Common myeloid progenitor, CD34-positive (primary cell): ENCODE measurements at regions not wholly inside any gene's neighbourhood (a gene's known extent, or its start where the extent isn't known, plus 50 kb on each side); places are given as distances from the start of the nearest gene placed in this dataset.

ENCODE experiments used
- CTCF ChIA-PET: fragments of 350-600 bp; sonication (Branson Sonifier 250); formaldehyde crosslinking; loops from one replicate; lab custom pipeline; 2021; ENCODE audit warnings: antibody characterized with exemption; lab: Charles Lee
- POLR2A ChIA-PET: fragments of 350-600 bp; sonication (Branson Sonifier 250); formaldehyde crosslinking; loops from one replicate; lab custom pipeline; 2021; ENCODE audit warnings: antibody characterized with exemption; lab: Charles Lee
- DNase-seq, 3 donors: peaks; one replicate each; pipeline versions ENCODE4 v3.0.0 to v3.0.0-alpha.2; 2013
- H3K27ac ChIP-seq, 2 experiments: 1 replicate in 1 of 2; 2 replicates in 1 of 2; pipeline ENCODE4 v1.7.0; 2013; ENCODE audit warnings: inconsistent platforms in 2 of 2, low read length in 2 of 2, mild to moderate bottlenecking in 2 of 2, low read depth in 1 of 2, moderate library complexity in 1 of 2; ENCODE audit not compliant: severe bottlenecking in 2 of 2, insufficient read depth in 1 of 2, poor library complexity in 1 of 2
- H3K27me3 ChIP-seq, 5 experiments: replicated peaks in 2 of 5; 1 replicate in 3 of 5; 2 replicates in 2 of 5; pipeline versions ENCODE4 v1.6.1 to v1.7.0; 2013; ENCODE audit warnings: low read length in 4 of 5, mild to moderate bottlenecking in 2 of 5, moderate library complexity in 2 of 5, inconsistent platforms in 1 of 5; ENCODE audit not compliant: insufficient read depth in 5 of 5, control insufficient read depth in 4 of 5
- H3K36me3 ChIP-seq, 4 experiments: 1 replicate in 2 of 4; 2 replicates in 2 of 4; pipeline versions ENCODE4 v1.6.1 to v1.7.0; 2013; ENCODE audit warnings: low read length in 3 of 4, control low read depth in 1 of 4, mild to moderate bottlenecking in 1 of 4; ENCODE audit not compliant: control insufficient read depth in 4 of 4, insufficient read depth in 4 of 4
- H3K4me1 ChIP-seq, 4 experiments: 1 replicate in 3 of 4; 2 replicates in 1 of 4; pipeline versions ENCODE4 v1.6.1 to v1.7.1; 2013; ENCODE audit warnings: low read length in 3 of 4, mild to moderate bottlenecking in 3 of 4, control low read depth in 1 of 4, inconsistent platforms in 1 of 4, moderate library complexity in 1 of 4; ENCODE audit not compliant: control insufficient read depth in 4 of 4, insufficient read depth in 4 of 4; ENCODE audit errors: control extremely low read depth in 1 of 4
- H3K4me3 ChIP-seq, 7 experiments: 1 replicate in 4 of 7; 2 replicates in 3 of 7; pipeline versions ENCODE4 v1.5.1 to v1.7.0; 2013; ENCODE audit warnings: mild to moderate bottlenecking in 7 of 7, low read length in 6 of 7, moderate library complexity in 6 of 7, inconsistent platforms in 2 of 7, low read depth in 2 of 7, control low read depth in 1 of 7; ENCODE audit not compliant: insufficient read depth in 4 of 7, control insufficient read depth in 1 of 7; ENCODE audit errors: extremely low read depth in 1 of 7
- H3K9me3 ChIP-seq, 5 experiments: 1 replicate in 4 of 5; 2 replicates in 1 of 5; pipeline versions ENCODE4 v1.6.1 to v1.7.1; 2013; ENCODE audit warnings: low read length in 4 of 5, mild to moderate bottlenecking in 2 of 5, inconsistent platforms in 1 of 5, low read depth in 1 of 5, moderate library complexity in 1 of 5; ENCODE audit not compliant: control insufficient read depth in 4 of 5, insufficient read depth in 2 of 5; ENCODE audit errors: control extremely low read depth in 1 of 5
- WGBS: methylation state at CpG from one replicate; pipeline ENCODE4 v1.1.5; 2013; ENCODE audit not compliant: insufficient coverage; 5-methylcytosine and 5-hydroxymethylcytosine counted together

GRCh38 chr1:22268327-22268726 is 125.4 kb upstream of the WNT4 start:
- Histone ChIP-seq H3K36me3 (no peaks in the 10 kb centered on the region), H3K4me1 (no peaks in the 10 kb centered on the region), H3K27me3 (peaks cover 0 to 24% (median 3%) of the 10 kb centered on the region in 5 experiments), H3K4me3 (no peak overlapping the region), H3K9me3 (no peaks in the 10 kb centered on the region), H3K27ac (no peak overlapping the region)
- POLR2A ChIA-PET, result no interaction called here
- DNase-seq, result no peak
- 76% methylated on average over 10 of the region's 11 CpGs for WGBS
- CTCF ChIA-PET, result no interaction called here

GRCh38 chr1:22271847-22272801 is 129.2 kb upstream of the WNT4 start:
- WGBS, result 71% methylated on average over 5 of the region's 8 CpGs
- no peaks in the 10 kb centered on the region for H3K36me3 ChIP-seq
- DNase-seq, result no peak
- no peaks in the 10 kb centered on the region for H3K4me1 ChIP-seq
- H3K27me3 ChIP-seq, result peaks cover 0 to 16% (median 3%) of the 10 kb centered on the region in 5 experiments
- ChIA-PET POLR2A (no interaction called here), CTCF (no interaction called here)
- no peaks in the 10 kb centered on the region for H3K9me3 ChIP-seq
- no peak overlapping the region for H3K27ac ChIP-seq
- no peak overlapping the region for H3K4me3 ChIP-seq

- CTCF ChIA-PET, result interaction anchor here (0.7 to 1.2 kb wide), 6 partner anchors 10 to 48 kb away, joined by 3 read pairs; no protein-coding TSS in a partner anchor
Measured at GRCh38 chr1:22273686-22274681, 131.1 kb upstream of the WNT4 start.

GRCh38 chr1:22275167-22275566 is 132.3 kb upstream of the WNT4 start:
- ChIA-PET CTCF (interaction anchor here (1.0 to 1.8 kb wide), 4 partner anchors 10 to 144 kb away, joined by 3 to 6 read pairs (median 4); no protein-coding TSS in a partner anchor), POLR2A (no interaction called here)
- H3K4me3 ChIP-seq, result no peak overlapping the region
- no peaks in the 10 kb centered on the region for H3K36me3 ChIP-seq
- peaks cover 0 to 17% (median 5%) of the 10 kb centered on the region in 5 experiments for H3K27me3 ChIP-seq
- H3K27ac ChIP-seq, result no peak overlapping the region
- H3K4me1 ChIP-seq, result no peaks in the 10 kb centered on the region
- peaks cover 0 to 3% (median 0%) of the 10 kb centered on the region in 5 experiments for H3K9me3 ChIP-seq
- WGBS, result 92% methylated on average over 1 of the region's 3 CpGs
- no peak for DNase-seq

More at GRCh38 chr1:22273686-22274681, 131.1 kb upstream of the WNT4 start:
- peaks cover 0 to 17% (median 5%) of the 10 kb centered on the region in 5 experiments for H3K27me3 ChIP-seq
- POLR2A ChIA-PET, result no interaction called here
- H3K36me3 ChIP-seq, result no peaks in the 10 kb centered on the region
- no peaks in the 10 kb centered on the region for H3K4me1 ChIP-seq
- no peak for DNase-seq
- no peak overlapping the region for H3K27ac ChIP-seq
- no peak overlapping the region for H3K4me3 ChIP-seq
- no peaks in the 10 kb centered on the region for H3K9me3 ChIP-seq
- 47% methylated on average over 3 of the region's 8 CpGs for WGBS

- Histone ChIP-seq H3K36me3 (no peaks in the 10 kb centered on the region), H3K4me1 (no peaks in the 10 kb centered on the region), H3K27me3 (peaks cover 0 to 17% (median 5%) of the 10 kb centered on the region in 5 experiments), H3K27ac (no peak overlapping the region), H3K4me3 (no peak overlapping the region), H3K9me3 (peaks cover 0 to 6% (median 0%) of the 10 kb centered on the region in 5 experiments)
- ChIA-PET CTCF (interaction anchor here (0.8 to 1.8 kb wide), 4 partner anchors 16 to 144 kb away, joined by 3 to 6 read pairs (median 4); no protein-coding TSS in a partner anchor), POLR2A (no interaction called here)
- WGBS, result 43% methylated on average over 15 of the region's 16 CpGs
- DNase-seq, result peak; percentile 25 to 50 (median 38)
Measured at GRCh38 chr1:22275626-22276395, 132.9 kb upstream of the WNT4 start.

GRCh38 chr1:22276396-22276748 is 133.5 kb upstream of the WNT4 start:
- Histone ChIP-seq H3K27ac (no peak overlapping the region), H3K36me3 (no peaks in the 10 kb centered on the region), H3K27me3 (peaks cover 0 to 17% (median 5%) of the 10 kb centered on the region in 5 experiments), H3K4me3 (no peak overlapping the region), H3K9me3 (peaks cover 0 to 6% (median 0%) of the 10 kb centered on the region in 5 experiments), H3K4me1 (no peaks in the 10 kb centered on the region)
- POLR2A ChIA-PET, result no interaction called here
- CTCF ChIA-PET, result interaction anchor here (0.8 to 1.8 kb wide), 3 partner anchors 15 to 123 kb away, joined by 3 to 5 read pairs (median 3); no protein-coding TSS in a partner anchor
- WGBS, result 80% methylated on average over 1 of the region's 1 CpG
- no peak for DNase-seq
